ENCODE measurements at regions not wholly inside any gene's neighbourhood (a gene's known extent, or its start where the extent isn't known, plus 50 kb on each side); places are given as distances from the start of the nearest gene placed in this dataset.

GRCh38 chr1:172821609-172822274 lies 162.8 kb downstream of the FASLG start (continued):
- peak; percentile 91 for TF ChIP-seq MAFK (IDR thresholded peaks at IDR 0.05; ENCODE audit: low read depth, low read length)

- peaks cover 19% of the 10 kb centered on the region for H3K9me1 ChIP-seq (ENCODE audit: insufficient read depth, low read length)
- peak overlapping the region; percentile 91; the same call in 1 of the 3 replicates for H2BK15ac ChIP-seq (ENCODE audit: low read depth, low read length)
- H3K14ac ChIP-seq (replicated peaks; ENCODE audit: low read depth, low read length): 0 out of 2 replicates have a peak overlapping the region, but pooled peaks have one; percentile 23
- H2BK20ac ChIP-seq (ENCODE audit: low read depth, low read length): peak overlapping the region; percentile 72; the same call in 1 of the 2 replicates
- DNase-seq: no peak
- H3K36me3 ChIP-seq (ENCODE audit: control insufficient read depth, insufficient read depth, low read length): no peaks in the 10 kb centered on the region
- H4K8ac ChIP-seq (ENCODE audit: low read depth in 2 of 2, low read length in 2 of 2): peak overlapping the region in 1 of 2 experiments; percentile 61; a peak in 2 of 4 replicates
- peak overlapping the region; percentile 62; the same call in 1 of the 2 replicates for H3K18ac ChIP-seq (ENCODE audit: low read depth, low read length)
- no peak overlapping the region for H4K5ac ChIP-seq (ENCODE audit: low read depth, low read length)
- H2BK5ac ChIP-seq (ENCODE audit: low read depth, low read length, poor library complexity, severe bottlenecking): no peak overlapping the region
- ChIA-PET CTCF (interaction anchor here (1.1 kb wide), 1 partner anchor 379 kb away, joined by 3 read pairs; no protein-coding TSS in a partner anchor), POLR2A (ENCODE audit: unreplicated experiment) (interaction anchor here (0.5 to 0.6 kb wide), 2 partner anchors 217 to 370 kb away, joined by 3 to 22 read pairs; no protein-coding TSS in a partner anchor)
- peaks cover 16% of the 10 kb centered on the region for H3K4me1 ChIP-seq (ENCODE audit: control insufficient read depth, insufficient read depth, low read length)
- no peak for ATAC-seq (ENCODE audit: low read depth)
- peak overlapping the region; percentile 81 for H2BK120ac ChIP-seq (ENCODE audit: low read depth, low read length)
- H2AK5ac ChIP-seq (ENCODE audit: low read depth, low read length): peak overlapping the region; percentile 90; the same call in 1 of the 2 replicates
- no peak overlapping the region for H2AK9ac ChIP-seq (replicated peaks; ENCODE audit: low read depth, low read length, poor library complexity)
- no peak overlapping the region for H2AFZ ChIP-seq (replicated peaks; ENCODE audit: low read length, poor library complexity)
- BruUV-seq (replicated peaks): no TSS peak
- H3K9ac ChIP-seq (ENCODE audit: low read depth, low read length): no peak overlapping the region
- no peaks in the 10 kb centered on the region for H4K20me1 ChIP-seq (ENCODE audit: insufficient read depth, low read length)
- peak overlapping the region; percentile 65 for H4K91ac ChIP-seq (ENCODE audit: insufficient read depth, low read depth, low read length)
- no peaks in the 10 kb centered on the region for H3K9me3 ChIP-seq (ENCODE audit: control insufficient read depth, insufficient read depth, low read length)
- no CpG with 5 or more reads among the region's 1 CpG for WGBS, 2 experiments (ENCODE audit: extremely low coverage in 2 of 2, insufficient read length in 1 of 2)
- no peaks in the 10 kb centered on the region for H3K27me3 ChIP-seq (ENCODE audit: control insufficient read depth, insufficient read depth, low read length)
- H3K4ac ChIP-seq (ENCODE audit: low read depth, low read length): peak overlapping the region; percentile 67
- intact Hi-C loops (cut with micrococcal nuclease) (no loop called here), dilution Hi-C loops (cut with HindIII; ENCODE audit: low sequenced_read_pairs, unreplicated experiment) (no loop called here), in situ Hi-C loops (cut with MboI; ENCODE audit: low sequenced_read_pairs) (loop anchor here (5.0 to 10.0 kb wide), 2 partner anchors 384 to 592 kb away; partner anchors contain the start of gene TNFSF4)
- no peak overlapping the region for H3K23ac ChIP-seq (ENCODE audit: low read depth, low read length)
- H3K27ac ChIP-seq (ENCODE audit: insufficient read depth, low read length): no peak overlapping the region
- H3K79me1 ChIP-seq (ENCODE audit: low read depth in 1 of 2, low read length in 2 of 2): peaks cover 0 to under 1% of the 10 kb centered on the region in 2 experiments; a peak in 1 of 4 replicates
- H3K56ac ChIP-seq (ENCODE audit: extremely low read depth, insufficient read depth, low read length): no peak overlapping the region
- no peak overlapping the region for H3K4me3 ChIP-seq (ENCODE audit: insufficient read depth, low read depth, low read length)
- no peak overlapping the region for H3K4me2 ChIP-seq (ENCODE audit: low read depth, low read length)
- TF ChIP-seq NFE2L2 (IDR thresholded peaks at IDR 0.05; ENCODE audit: low read depth, low read length) (no peak), POLR2A (IDR thresholded peaks at IDR 0.05; ENCODE audit: low read depth, low read length) (no peak), MAZ (IDR thresholded peaks at IDR 0.05; ENCODE audit: borderline replicate concordance, low read depth, low read length) (no peak), RFX5 (IDR thresholded peaks at IDR 0.05; ENCODE audit: low read depth, low read length) (no peak), CHD1 (IDR thresholded peaks at IDR 0.05; ENCODE audit: low read depth, low read length) (no peak), RAD21 (IDR thresholded peaks at IDR 0.05; ENCODE audit: low read length) (no peak), MAFK (IDR thresholded peaks at IDR 0.05; ENCODE audit: low read depth, low read length) (no peak), USF2 (IDR thresholded peaks at IDR 0.05; ENCODE audit: low read depth, low read length) (no peak), BHLHE40 (IDR thresholded peaks at IDR 0.05; ENCODE audit: low read depth, low read length) (no peak), RCOR1 (IDR thresholded peaks at IDR 0.05; ENCODE audit: insufficient replicate concordance, low read length) (no peak), CEBPB (IDR thresholded peaks at IDR 0.05; ENCODE audit: low read depth, low read length) (no peak), SMC3 (IDR thresholded peaks at IDR 0.05; ENCODE audit: low read depth, low read length) (no peak), FOS (IDR thresholded peaks at IDR 0.05; ENCODE audit: low read depth, low read length) (no peak)
- TF ChIP-seq, protein P1, sequence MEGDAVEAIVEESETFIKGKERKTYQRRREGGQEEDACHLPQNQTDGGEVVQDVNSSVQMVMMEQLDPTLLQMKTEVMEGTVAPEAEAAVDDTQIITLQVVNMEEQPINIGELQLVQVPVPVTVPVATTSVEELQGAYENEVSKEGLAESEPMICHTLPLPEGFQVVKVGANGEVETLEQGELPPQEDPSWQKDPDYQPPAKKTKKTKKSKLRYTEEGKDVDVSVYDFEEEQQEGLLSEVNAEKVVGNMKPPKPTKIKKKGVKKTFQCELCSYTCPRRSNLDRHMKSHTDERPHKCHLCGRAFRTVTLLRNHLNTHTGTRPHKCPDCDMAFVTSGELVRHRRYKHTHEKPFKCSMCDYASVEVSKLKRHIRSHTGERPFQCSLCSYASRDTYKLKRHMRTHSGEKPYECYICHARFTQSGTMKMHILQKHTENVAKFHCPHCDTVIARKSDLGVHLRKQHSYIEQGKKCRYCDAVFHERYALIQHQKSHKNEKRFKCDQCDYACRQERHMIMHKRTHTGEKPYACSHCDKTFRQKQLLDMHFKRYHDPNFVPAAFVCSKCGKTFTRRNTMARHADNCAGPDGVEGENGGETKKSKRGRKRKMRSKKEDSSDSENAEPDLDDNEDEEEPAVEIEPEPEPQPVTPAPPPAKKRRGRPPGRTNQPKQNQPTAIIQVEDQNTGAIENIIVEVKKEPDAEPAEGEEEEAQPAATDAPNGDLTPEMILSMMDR (conservative IDR thresholded peaks at IDR 0.05; ENCODE audit: low read depth, low read length): no peak
These were observed 164.0 kb downstream of the FASLG start for GRCh38 chr1:172822886-172823285.

Measured in IMR-90 (cell line).